Smooth muscle cell (in vitro differentiated cells): ENCODE measurements at regions not wholly inside any gene's neighbourhood (a gene's known extent, or its start where the extent isn't known, plus 50 kb on each side); places are given as distances from the start of the nearest gene placed in this dataset.
"Not testable (repeated sequence)": the region's sequence is repeated elsewhere in the genome, so short reads cannot be mapped to it uniquely, and the experiment has no call there.

ENCODE experiments used
- DNase-seq: peaks from one replicate; lab custom pipeline; 2025; ENCODE audit not compliant: unreplicated experiment; lab: John Stamatoyannopoulos, UW
- H2AFZ ChIP-seq: fragments of 200-600 bp; sonication (generic); 2 replicates; pipeline ENCODE4 v1.6.0; 2016; ENCODE audit warnings: antibody characterized with exemption, low read depth, mild to moderate bottlenecking
- H3F3A ChIP-seq: fragments of 200-600 bp; sonication (generic); 2 replicates; pipeline ENCODE4 v1.6.0; 2017; ENCODE audit warnings: antibody characterized with exemption, low read depth
- H3K27ac ChIP-seq: fragments of 200-600 bp; sonication (generic); 2 replicates; pipeline ENCODE4 v1.5.1; 2016; ENCODE audit warnings: low read depth, mild to moderate bottlenecking
- H3K27me3 ChIP-seq: fragments of 200-600 bp; sonication (generic); 2 replicates; pipeline ENCODE4 v1.6.1; 2016; ENCODE audit warnings: low read depth, mild to moderate bottlenecking
- H3K36me3 ChIP-seq: fragments of 200-600 bp; sonication (generic); 2 replicates; pipeline ENCODE4 v1.5.1; 2016; ENCODE audit warnings: low read depth
- H3K4me1 ChIP-seq: fragments of 200-600 bp; sonication (generic); 2 replicates; pipeline ENCODE4 v1.5.1; 2016; ENCODE audit warnings: low read depth
- H3K4me2 ChIP-seq: fragments of 200-600 bp; sonication (generic); 2 replicates; pipeline ENCODE4 v1.6.0; 2016; ENCODE audit warnings: mild to moderate bottlenecking
- H3K4me3 ChIP-seq: fragments of 200-600 bp; sonication (generic); 2 replicates; pipeline ENCODE4 v1.5.1; 2016; ENCODE audit warnings: mild to moderate bottlenecking
- H3K79me2 ChIP-seq: fragments of 200-600 bp; sonication (generic); 2 replicates; pipeline ENCODE4 v1.6.0; 2016; ENCODE audit warnings: low read depth, mild to moderate bottlenecking
- H3K9ac ChIP-seq: fragments of 200-600 bp; sonication (generic); 2 replicates; pipeline ENCODE4 v1.6.0; 2016; ENCODE audit warnings: low read depth
- H3K9me3 ChIP-seq: fragments of 200-600 bp; sonication (generic); replicated peaks from 2 replicates; pipeline ENCODE4 v1.5.1; 2016; ENCODE audit warnings: low read depth
- H4K20me1 ChIP-seq: fragments of 200-600 bp; sonication (generic); 2 replicates; pipeline ENCODE4 v1.6.0; 2016; ENCODE audit warnings: low read depth
- CTCF ChIP-seq: fragments of 200-600 bp; sonication (generic); IDR thresholded peaks from 2 replicates; pipeline ENCODE4 v1.5.1; 2017; ENCODE audit warnings: borderline replicate concordance, mild to moderate bottlenecking, antibody characterized with exemption; ENCODE audit not compliant: insufficient read depth, poor library complexity, severe bottlenecking
- WGBS: methylation state at CpG from one replicate; pipeline ENCODE4 v1.1.7; 2016; ENCODE audit warnings: low lambda C conversion rate; 5-methylcytosine and 5-hydroxymethylcytosine counted together

- Histone ChIP-seq H3K4me1 (no peaks in the 10 kb centered on the region), H3K27ac (no peak overlapping the region), H4K20me1 (no peaks in the 10 kb centered on the region), H3K27me3 (no peaks in the 10 kb centered on the region), H2AFZ (no peak overlapping the region), H3K9me3 (no peaks in the 10 kb centered on the region), H3K4me3 (no peak overlapping the region), H3K9ac (no peak overlapping the region), H3K4me2 (no peak overlapping the region), H3K36me3 (no peaks in the 10 kb centered on the region), H3K79me2 (no peaks in the 10 kb centered on the region), H3F3A (no peaks in the 10 kb centered on the region)
- 88% methylated on average over 1 of the region's 1 CpG for WGBS
- no peak for TF ChIP-seq CTCF
- DNase-seq = no peak
Measured at GRCh38 chr17:55931446-55931845, 180.6 kb downstream of the PCTP start.

- DNase-seq = no peak
- 80% methylated on average over 2 of the region's 2 CpGs for WGBS
Measured at GRCh38 chr17:55932973-55933372, 182.1 kb downstream of the PCTP start.

GRCh38 chr17:55939181-55939810, 188.4 kb downstream of the PCTP start:
- not testable (repeated sequence) for H3K36me3 ChIP-seq, H3K27me3 ChIP-seq, H3K4me3 ChIP-seq, H3K4me2 ChIP-seq, H3K9me3 ChIP-seq, H3F3A ChIP-seq, H3K4me1 ChIP-seq, DNase-seq, H2AFZ ChIP-seq, H3K79me2 ChIP-seq, H3K9ac ChIP-seq, H3K27ac ChIP-seq, H4K20me1 ChIP-seq
- 67% methylated on average over 8 of the region's 8 CpGs for WGBS

More at GRCh38 chr17:55932973-55933372, 182.1 kb downstream of the PCTP start:
- H3K79me2 ChIP-seq = no peaks in the 10 kb centered on the region
- no peaks in the 10 kb centered on the region for H3K36me3 ChIP-seq
- H3K27me3 ChIP-seq = no peaks in the 10 kb centered on the region
- H3K9me3 ChIP-seq = no peaks in the 10 kb centered on the region
- no peak overlapping the region for H3K9ac ChIP-seq
- no peaks in the 10 kb centered on the region for H4K20me1 ChIP-seq
- H3K4me3 ChIP-seq = no peak overlapping the region
- TF ChIP-seq CTCF = no peak
- no peaks in the 10 kb centered on the region for H3F3A ChIP-seq
- no peak overlapping the region for H2AFZ ChIP-seq
- H3K4me2 ChIP-seq = no peak overlapping the region
- no peaks in the 10 kb centered on the region for H3K4me1 ChIP-seq
- H3K27ac ChIP-seq = no peak overlapping the region

- no peaks in the 10 kb centered on the region for H3F3A ChIP-seq
- H2AFZ ChIP-seq = no peak overlapping the region
- no peak overlapping the region for H3K4me2 ChIP-seq
- no peak overlapping the region for H3K9ac ChIP-seq
- no peaks in the 10 kb centered on the region for H3K79me2 ChIP-seq
- H3K27ac ChIP-seq = no peak overlapping the region
- no peak for TF ChIP-seq CTCF
- DNase-seq = no peak
- no peaks in the 10 kb centered on the region for H3K9me3 ChIP-seq
- no peaks in the 10 kb centered on the region for H3K4me1 ChIP-seq
- no peak overlapping the region for H3K4me3 ChIP-seq
- H3K27me3 ChIP-seq = no peaks in the 10 kb centered on the region
- 83% methylated on average over 5 of the region's 5 CpGs for WGBS
- H3K36me3 ChIP-seq = no peaks in the 10 kb centered on the region
- H4K20me1 ChIP-seq = no peaks in the 10 kb centered on the region
Measured at GRCh38 chr17:55959756-55960155, 193.5 kb upstream of the ANKFN1 start.
